ENCODE measurements at regions not wholly inside any gene's neighbourhood (a gene's known extent, or its start where the extent isn't known, plus 50 kb on each side); places are given as distances from the start of the nearest gene placed in this dataset.

- TF ChIP-seq CTCF (IDR thresholded peaks at IDR 0.05; ENCODE audit: low read depth, low read length) (no peak), EZH2phosphoT487 (IDR thresholded peaks at IDR 0.05; ENCODE audit: low read depth) (no peak)
Observed at GRCh38 chr4:38560768-38561558, 103.0 kb upstream of the KLF3 start.
